Tibial nerve (tissue), 4 donors: ENCODE measurements at regions not wholly inside any gene's neighbourhood (a gene's known extent, or its start where the extent isn't known, plus 50 kb on each side); places are given as distances from the start of the nearest gene placed in this dataset.

Experiments
- DNase-seq, 2 donors: peaks; one replicate each; pipeline ENCODE4 v3.0.0-alpha.2; 2019; ENCODE audit warnings: low spot score in 2 of 2
- H3K27ac ChIP-seq, 4 donors: fragments of 200-600 bp; sonication (generic) in 3 of 4; one replicate each; pipeline ENCODE4 v1.5.1; 2017 to 2019; ENCODE audit warnings: mild to moderate bottlenecking in 1 of 4
- H3K27me3 ChIP-seq, 2 donors: fragments of 200-600 bp; sonication (generic) in 1 of 2; one replicate each; pipeline versions ENCODE4 v1.5.1 to v1.6.0; 2017 to 2019
- H3K36me3 ChIP-seq, 3 donors: fragments of 200-600 bp; sonication (generic); one replicate each; pipeline ENCODE4 v1.5.1; 2018 to 2019
- H3K4me1 ChIP-seq, 4 donors: fragments of 200-600 bp; sonication (generic) in 3 of 4; one replicate each; pipeline ENCODE4 v1.5.1; 2017 to 2019
- H3K4me3 ChIP-seq, 4 donors: fragments of 200-600 bp; sonication (generic) in 3 of 4; one replicate each; pipeline ENCODE4 v1.5.1; 2017 to 2019; ENCODE audit warnings: mild to moderate bottlenecking in 1 of 4, moderate library complexity in 1 of 4
- H3K9me3 ChIP-seq, 4 donors: fragments of 200-600 bp; sonication (generic) in 3 of 4; one replicate each; pipeline ENCODE4 v1.5.1; 2017 to 2019
- CTCF ChIP-seq, 5 experiments: fragments of 200-600 bp in 3 of 5; fragments of 450-650 bp in 2 of 5; sonication (generic) in 3 of 5; IDR thresholded peaks; one replicate each; pipeline ENCODE4 v1.5.1; 2016 to 2019; ENCODE audit warnings: antibody characterized with exemption in 5 of 5, mild to moderate bottlenecking in 3 of 5, moderate library complexity in 2 of 5
- EP300 ChIP-seq, 2 donors: sonication (generic); formaldehyde crosslinking; IDR thresholded peaks; one replicate each; pipeline ENCODE4 v1.6.1; 2017; ENCODE audit warnings: antibody characterized with exemption in 2 of 2, mild to moderate bottlenecking in 1 of 2
- POLR2A ChIP-seq, 2 donors: fragments of 450-650 bp; IDR thresholded peaks; one replicate each; pipeline ENCODE4 v1.6.1; 2017; ENCODE audit warnings: antibody characterized with exemption in 2 of 2, mild to moderate bottlenecking in 2 of 2, moderate library complexity in 2 of 2
- whole genome bisulfite sequencing, 2 donors: methylation state at CpG; one replicate each; pipeline ENCODE4 v1.1.5; 2018; 5-methylcytosine and 5-hydroxymethylcytosine counted together

- TF ChIP-seq EP300 (IDR thresholded peaks at IDR 0.05) (no peak), POLR2A (IDR thresholded peaks at IDR 0.05) (no peak)
- no peak for DNase-seq
- Histone ChIP-seq H3K36me3 (no peaks in the 10 kb centered on the region), H3K27ac (no peak overlapping the region), H3K9me3 (no peaks in the 10 kb centered on the region), H3K4me1 (no peaks in the 10 kb centered on the region), H3K4me3 (no peak overlapping the region), H3K27me3 (no peaks in the 10 kb centered on the region)
- WGBS, 2 donors = 44 to 45% methylated on average over 2 of the region's 2 CpGs
Observed at GRCh38 chr4:170305627-170306026, 215.9 kb upstream of the AADAT start.

- H3K36me3 ChIP-seq = no peaks in the 10 kb centered on the region
- peaks cover 0 to 11% (median 0%) of the 10 kb centered on the region in 4 donors for H3K9me3 ChIP-seq
- 70 to 76% methylated on average over 2 of the region's 2 CpGs for WGBS, 2 donors
- no peak overlapping the region for H3K27ac ChIP-seq
- no peak overlapping the region for H3K4me3 ChIP-seq
- H3K27me3 ChIP-seq = no peaks in the 10 kb centered on the region
- DNase-seq = no peak
- TF ChIP-seq CTCF (IDR thresholded peaks at IDR 0.05) = no peak
- no peak for TF ChIP-seq EP300 (IDR thresholded peaks at IDR 0.05)
- TF ChIP-seq POLR2A (IDR thresholded peaks at IDR 0.05) = no peak
- no peaks in the 10 kb centered on the region for H3K4me1 ChIP-seq
Observed at GRCh38 chr4:170281027-170281426, 191.3 kb upstream of the AADAT start.

DNA sequence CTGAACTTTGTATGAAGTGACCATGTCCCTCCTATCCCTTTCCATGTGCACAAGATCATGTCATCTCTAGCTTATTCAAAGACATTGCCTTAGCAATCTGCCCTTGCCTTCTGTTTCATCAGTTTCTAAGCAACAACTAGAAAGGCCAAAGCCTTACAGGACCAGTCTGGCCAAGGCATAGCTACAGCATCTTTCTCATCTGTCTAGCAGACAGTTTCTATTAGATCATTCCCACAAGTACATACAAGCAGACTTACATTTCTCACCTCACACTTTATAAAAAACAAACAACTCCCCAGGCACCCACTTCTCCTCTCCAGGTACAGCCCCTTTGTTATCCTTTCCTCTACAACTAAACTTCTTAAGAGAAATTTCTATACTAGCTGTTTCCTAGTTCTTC is 188.7 kb upstream of the AADAT start:
- TF ChIP-seq EP300 (IDR thresholded peaks at IDR 0.05) (no peak), POLR2A (IDR thresholded peaks at IDR 0.05) (no peak), CTCF (IDR thresholded peaks at IDR 0.05) (no peak)
- H3K27ac ChIP-seq = no peak overlapping the region
- no peaks in the 10 kb centered on the region for H3K27me3 ChIP-seq
- no peaks in the 10 kb centered on the region for H3K36me3 ChIP-seq
- no peaks in the 10 kb centered on the region for H3K4me1 ChIP-seq
- H3K4me3 ChIP-seq = no peak overlapping the region
- peaks cover 0 to 11% (median 0%) of the 10 kb centered on the region in 4 donors for H3K9me3 ChIP-seq
- no peak for DNase-seq

GRCh38 chr4:170274616-170275015 is 184.9 kb upstream of the AADAT start:
- H3K36me3 ChIP-seq = no peaks in the 10 kb centered on the region
- H3K27ac ChIP-seq = no peak overlapping the region
- 44 to 62% methylated on average over 4 of the region's 4 CpGs for WGBS, 2 donors
- no peak overlapping the region for H3K4me3 ChIP-seq
- TF ChIP-seq CTCF (IDR thresholded peaks at IDR 0.05) (no peak), POLR2A (IDR thresholded peaks at IDR 0.05) (no peak), EP300 (IDR thresholded peaks at IDR 0.05) (no peak)
- DNase-seq = no peak
- H3K9me3 ChIP-seq = no peaks in the 10 kb centered on the region
- H3K4me1 ChIP-seq = no peaks in the 10 kb centered on the region
- no peaks in the 10 kb centered on the region for H3K27me3 ChIP-seq

DNA sequence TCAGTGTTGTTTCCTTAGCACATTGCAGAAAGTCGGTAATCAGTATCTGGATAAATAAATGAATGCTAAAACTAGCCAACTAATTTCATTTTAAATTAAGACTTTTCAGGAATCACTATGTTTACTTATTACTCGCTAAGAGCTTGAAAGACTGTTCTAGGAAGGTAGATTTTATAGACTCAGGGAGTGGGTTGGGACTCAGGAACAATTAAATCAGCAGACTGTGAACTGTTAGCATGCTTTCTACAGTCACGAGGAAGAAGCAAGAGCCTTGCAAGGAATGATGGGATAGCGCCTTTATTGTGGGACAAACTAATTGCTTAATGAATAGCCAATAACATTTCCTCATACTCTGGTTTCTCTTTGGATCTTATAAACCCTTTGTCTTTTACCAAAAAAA is 183.2 kb upstream of the AADAT start:
- no peak overlapping the region for H3K27ac ChIP-seq
- H3K9me3 ChIP-seq = peaks cover 0 to 2% (median 0%) of the 10 kb centered on the region in 4 donors
- TF ChIP-seq CTCF (IDR thresholded peaks at IDR 0.05) (no peak), POLR2A (IDR thresholded peaks at IDR 0.05) (no peak), EP300 (IDR thresholded peaks at IDR 0.05) (no peak)
- 69 to 75% methylated on average over 4 of the region's 4 CpGs for WGBS, 2 donors
- DNase-seq = no peak
- H3K4me1 ChIP-seq = no peaks in the 10 kb centered on the region
- H3K4me3 ChIP-seq = no peak overlapping the region
- H3K36me3 ChIP-seq = no peaks in the 10 kb centered on the region
- H3K27me3 ChIP-seq = no peaks in the 10 kb centered on the region

- DNase-seq = no peak
- Histone ChIP-seq H3K27me3 (no peaks in the 10 kb centered on the region), H3K4me1 (no peaks in the 10 kb centered on the region), H3K36me3 (no peaks in the 10 kb centered on the region), H3K4me3 (no peak overlapping the region), H3K27ac (no peak overlapping the region), H3K9me3 (peaks cover 0 to 2% (median 0%) of the 10 kb centered on the region in 4 donors)
- WGBS, 2 donors = 53 to 64% methylated on average over 2 of the region's 2 CpGs
- TF ChIP-seq POLR2A (IDR thresholded peaks at IDR 0.05) (no peak), CTCF (IDR thresholded peaks at IDR 0.05) (no peak)
Observed at GRCh38 chr4:170271723-170272122, 182.0 kb upstream of the AADAT start.
